ENCODE measurements at regions not wholly inside any gene's neighbourhood (a gene's known extent, or its start where the extent isn't known, plus 50 kb on each side); places are given as distances from the start of the nearest gene placed in this dataset.

GRCh38 chr6:49142421-49143151 is 320.5 kb downstream of the MMUT start:
- Histone ChIP-seq H3K27me3 (ENCODE audit: control insufficient read depth in 4 of 4, insufficient read depth in 4 of 4, low read length in 3 of 4) (no peaks in the 10 kb centered on the region), H3K4me3 (ENCODE audit: low read depth in 1 of 3, low read length in 3 of 3) (no peak overlapping the region), H3K27ac (ENCODE audit: low read depth in 1 of 2, low read length in 2 of 2) (no peak overlapping the region), H3K36me3 (ENCODE audit: control insufficient read depth in 4 of 4, insufficient read depth in 3 of 4, low read depth in 1 of 4, low read length in 3 of 4) (no peaks in the 10 kb centered on the region), H3K9ac (ENCODE audit: low read depth in 1 of 2, low read length in 2 of 2) (no peak overlapping the region), H3K4me1 (ENCODE audit: control insufficient read depth in 4 of 4, insufficient read depth in 4 of 4, low read length in 3 of 4) (no peaks in the 10 kb centered on the region), H3K9me3 (ENCODE audit: control insufficient read depth in 4 of 4, low read length in 3 of 4) (no peaks in the 10 kb centered on the region)
- no peak for DNase-seq (ENCODE audit: low spot score)
- TF ChIP-seq YY1 (IDR thresholded peaks at IDR 0.05) (no peak), FOXA2 (IDR thresholded peaks at IDR 0.05) (no peak)
- TF ChIP-seq, protein P1, sequence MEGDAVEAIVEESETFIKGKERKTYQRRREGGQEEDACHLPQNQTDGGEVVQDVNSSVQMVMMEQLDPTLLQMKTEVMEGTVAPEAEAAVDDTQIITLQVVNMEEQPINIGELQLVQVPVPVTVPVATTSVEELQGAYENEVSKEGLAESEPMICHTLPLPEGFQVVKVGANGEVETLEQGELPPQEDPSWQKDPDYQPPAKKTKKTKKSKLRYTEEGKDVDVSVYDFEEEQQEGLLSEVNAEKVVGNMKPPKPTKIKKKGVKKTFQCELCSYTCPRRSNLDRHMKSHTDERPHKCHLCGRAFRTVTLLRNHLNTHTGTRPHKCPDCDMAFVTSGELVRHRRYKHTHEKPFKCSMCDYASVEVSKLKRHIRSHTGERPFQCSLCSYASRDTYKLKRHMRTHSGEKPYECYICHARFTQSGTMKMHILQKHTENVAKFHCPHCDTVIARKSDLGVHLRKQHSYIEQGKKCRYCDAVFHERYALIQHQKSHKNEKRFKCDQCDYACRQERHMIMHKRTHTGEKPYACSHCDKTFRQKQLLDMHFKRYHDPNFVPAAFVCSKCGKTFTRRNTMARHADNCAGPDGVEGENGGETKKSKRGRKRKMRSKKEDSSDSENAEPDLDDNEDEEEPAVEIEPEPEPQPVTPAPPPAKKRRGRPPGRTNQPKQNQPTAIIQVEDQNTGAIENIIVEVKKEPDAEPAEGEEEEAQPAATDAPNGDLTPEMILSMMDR (IDR thresholded peaks at IDR 0.05; ENCODE audit: low read depth, low read length, missing input control): no peak
- 22% methylated on average over 7 of the region's 7 CpGs for WGBS

DNA sequence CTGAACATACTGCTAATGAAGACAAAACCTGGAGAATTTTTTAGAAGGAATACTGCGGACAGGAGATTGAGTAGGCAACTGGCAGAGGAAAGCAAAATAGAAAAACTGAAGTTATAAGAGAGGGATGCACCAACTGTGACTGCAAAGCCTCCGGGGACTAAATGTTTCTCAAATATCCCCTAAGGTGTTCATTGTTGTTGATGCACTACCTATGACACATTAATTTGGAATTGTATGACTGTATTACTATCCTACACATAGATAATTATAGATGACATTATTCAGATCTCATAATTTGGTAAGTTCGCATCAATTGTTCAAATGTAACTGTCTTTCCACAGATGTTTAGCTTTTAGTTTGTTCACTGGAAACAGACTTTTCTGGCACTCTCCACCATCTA is 341.1 kb downstream of the MMUT start:
- DNase-seq (ENCODE audit: low spot score): no peak
- H3K9me3 ChIP-seq (ENCODE audit: control insufficient read depth in 4 of 4, low read length in 3 of 4): no peaks in the 10 kb centered on the region
- WGBS: 82% methylated on average over 3 of the region's 3 CpGs
- H3K9ac ChIP-seq (ENCODE audit: low read depth in 1 of 2, low read length in 2 of 2): no peak overlapping the region
- H3K27ac ChIP-seq (ENCODE audit: low read depth in 1 of 2, low read length in 2 of 2): no peak overlapping the region
- H3K27me3 ChIP-seq (ENCODE audit: control insufficient read depth in 4 of 4, insufficient read depth in 4 of 4, low read length in 3 of 4): no peaks in the 10 kb centered on the region
- TF ChIP-seq EGR1 (IDR thresholded peaks at IDR 0.05; ENCODE audit: low read depth in 2 of 2) (no peak), FOXA2 (IDR thresholded peaks at IDR 0.05) (no peak), NR2F2 (IDR thresholded peaks at IDR 0.05) (no peak)
- TF ChIP-seq, protein P1 (IDR thresholded peaks at IDR 0.05; ENCODE audit: low read depth, low read length, missing input control): no peak
- TF ChIP-seq, protein P2, sequence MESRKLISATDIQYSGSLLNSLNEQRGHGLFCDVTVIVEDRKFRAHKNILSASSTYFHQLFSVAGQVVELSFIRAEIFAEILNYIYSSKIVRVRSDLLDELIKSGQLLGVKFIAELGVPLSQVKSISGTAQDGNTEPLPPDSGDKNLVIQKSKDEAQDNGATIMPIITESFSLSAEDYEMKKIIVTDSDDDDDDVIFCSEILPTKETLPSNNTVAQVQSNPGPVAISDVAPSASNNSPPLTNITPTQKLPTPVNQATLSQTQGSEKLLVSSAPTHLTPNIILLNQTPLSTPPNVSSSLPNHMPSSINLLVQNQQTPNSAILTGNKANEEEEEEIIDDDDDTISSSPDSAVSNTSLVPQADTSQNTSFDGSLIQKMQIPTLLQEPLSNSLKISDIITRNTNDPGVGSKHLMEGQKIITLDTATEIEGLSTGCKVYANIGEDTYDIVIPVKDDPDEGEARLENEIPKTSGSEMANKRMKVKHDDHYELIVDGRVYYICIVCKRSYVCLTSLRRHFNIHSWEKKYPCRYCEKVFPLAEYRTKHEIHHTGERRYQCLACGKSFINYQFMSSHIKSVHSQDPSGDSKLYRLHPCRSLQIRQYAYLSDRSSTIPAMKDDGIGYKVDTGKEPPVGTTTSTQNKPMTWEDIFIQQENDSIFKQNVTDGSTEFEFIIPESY (IDR thresholded peaks at IDR 0.05): no peak
- TF ChIP-seq, protein P3, sequence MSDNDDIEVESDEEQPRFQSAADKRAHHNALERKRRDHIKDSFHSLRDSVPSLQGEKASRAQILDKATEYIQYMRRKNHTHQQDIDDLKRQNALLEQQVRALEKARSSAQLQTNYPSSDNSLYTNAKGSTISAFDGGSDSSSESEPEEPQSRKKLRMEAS (IDR thresholded peaks at IDR 0.05): no peak
- TF ChIP-seq, protein P4, sequence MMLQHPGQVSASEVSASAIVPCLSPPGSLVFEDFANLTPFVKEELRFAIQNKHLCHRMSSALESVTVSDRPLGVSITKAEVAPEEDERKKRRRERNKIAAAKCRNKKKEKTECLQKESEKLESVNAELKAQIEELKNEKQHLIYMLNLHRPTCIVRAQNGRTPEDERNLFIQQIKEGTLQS (IDR thresholded peaks at IDR 0.05): no peak
- H3K4me1 ChIP-seq (ENCODE audit: control insufficient read depth in 4 of 4, insufficient read depth in 4 of 4, low read length in 3 of 4): no peaks in the 10 kb centered on the region
- H3K4me3 ChIP-seq (ENCODE audit: low read depth in 1 of 3, low read length in 3 of 3): no peak overlapping the region
- no peaks in the 10 kb centered on the region for H3K36me3 ChIP-seq (ENCODE audit: control insufficient read depth in 4 of 4, insufficient read depth in 3 of 4, low read depth in 1 of 4, low read length in 3 of 4)

DNA sequence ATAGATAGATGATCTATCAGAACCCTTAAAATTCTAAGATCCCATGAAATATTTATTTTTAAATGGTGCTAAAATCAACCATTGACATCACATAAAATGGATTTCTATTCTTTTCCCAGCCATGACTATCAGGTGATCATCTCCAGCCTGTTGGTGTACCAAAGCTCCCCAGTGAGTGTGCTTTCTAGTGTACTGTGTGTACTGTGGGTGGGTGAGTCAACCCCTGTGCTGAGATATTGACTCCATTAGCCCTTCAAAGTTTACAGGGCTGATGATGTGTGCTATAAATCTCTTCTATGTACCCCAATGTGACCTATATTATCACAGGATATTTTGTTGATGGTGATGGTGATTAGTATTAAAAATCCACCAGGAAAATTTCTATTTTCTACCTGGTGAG is 344.6 kb downstream of the MMUT start:
- Histone ChIP-seq H3K27me3 (ENCODE audit: control insufficient read depth in 4 of 4, insufficient read depth in 4 of 4, low read length in 3 of 4) (no peaks in the 10 kb centered on the region), H3K9ac (ENCODE audit: low read depth in 1 of 2, low read length in 2 of 2) (no peak overlapping the region), H3K36me3 (ENCODE audit: control insufficient read depth in 4 of 4, insufficient read depth in 3 of 4, low read depth in 1 of 4, low read length in 3 of 4) (no peaks in the 10 kb centered on the region), H3K4me3 (ENCODE audit: low read depth in 1 of 3, low read length in 3 of 3) (no peak overlapping the region), H3K4me1 (ENCODE audit: control insufficient read depth in 4 of 4, insufficient read depth in 4 of 4, low read length in 3 of 4) (no peaks in the 10 kb centered on the region), H3K9me3 (ENCODE audit: control insufficient read depth in 4 of 4, low read length in 3 of 4) (no peaks in the 10 kb centered on the region), H3K27ac (ENCODE audit: low read depth in 1 of 2, low read length in 2 of 2) (no peak overlapping the region)
- TF ChIP-seq, protein P2 (IDR thresholded peaks at IDR 0.05): no peak
- TF ChIP-seq SP1 (IDR thresholded peaks at IDR 0.05): no peak
- no peak for DNase-seq (ENCODE audit: low spot score)

Data from liver (tissue), 8 donors.